ENCODE measurements at regions not wholly inside any gene's neighbourhood (a gene's known extent, or its start where the extent isn't known, plus 50 kb on each side); places are given as distances from the start of the nearest gene placed in this dataset.

DNA sequence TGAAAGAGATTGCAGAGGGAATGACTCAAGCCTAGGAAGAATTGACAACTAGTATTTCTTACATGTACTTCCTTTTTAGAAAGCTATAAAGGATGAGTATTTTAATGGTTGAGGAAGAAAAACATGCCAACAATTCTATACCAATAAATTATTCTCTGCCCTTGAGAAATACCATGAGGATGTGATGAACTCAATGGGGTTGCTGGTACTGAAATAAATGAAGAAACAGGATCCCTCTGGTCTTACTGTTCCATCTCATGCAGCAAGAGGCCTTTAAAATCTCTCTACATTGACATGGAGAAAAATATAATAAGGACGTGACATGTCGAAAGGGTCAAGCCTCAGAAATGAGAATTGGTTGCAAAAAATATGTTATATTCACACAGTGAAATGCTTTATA is 477.3 kb downstream of the GABRG2 start:
- no peak for DNase-seq
- Histone ChIP-seq H4K91ac (ENCODE audit: insufficient read length, low read depth, low read length) (no peak overlapping the region), H3K27ac (ENCODE audit: insufficient read length, low read depth, low read length) (no peak overlapping the region), H2AFZ (ENCODE audit: low read length) (no peak overlapping the region), H2BK15ac (ENCODE audit: low read depth, low read length) (no peak overlapping the region), H2BK12ac (ENCODE audit: insufficient read length, low read depth, low read length) (no peak overlapping the region), H3K27me3 (ENCODE audit: insufficient read depth, low read length) (no peaks in the 10 kb centered on the region), H3K4me1 (ENCODE audit: insufficient read depth, low read length) (no peaks in the 10 kb centered on the region), H3T11ph (ENCODE audit: low read length) (no peak overlapping the region), H2BK5ac (ENCODE audit: insufficient read length, low read length) (no peak overlapping the region), H3K9me3 (ENCODE audit: control insufficient read depth, low read depth, low read length) (no peaks in the 10 kb centered on the region), H3K9ac (ENCODE audit: extremely low read depth, insufficient read length, low read length) (no peak overlapping the region), H2BK120ac (ENCODE audit: low read depth, low read length, poor library complexity, severe bottlenecking) (no peak overlapping the region), H3K4ac (ENCODE audit: low read depth, low read length) (no peak overlapping the region), H3K79me2 (ENCODE audit: insufficient read depth, low read length) (no peaks in the 10 kb centered on the region), H3K23ac (ENCODE audit: insufficient read length, low read depth, low read length) (no peak overlapping the region), H4K20me1 (ENCODE audit: control insufficient read depth, insufficient read depth, insufficient read length) (no peaks in the 10 kb centered on the region), H2AK5ac (ENCODE audit: insufficient read length, low read length) (no peak overlapping the region), H3K14ac (ENCODE audit: insufficient read depth, low read length) (no peak overlapping the region), H4K8ac (replicated peaks; ENCODE audit: insufficient read length, low read depth, low read length) (no peak overlapping the region), H3K4me2 (ENCODE audit: insufficient read depth, insufficient read length, low read length) (no peak overlapping the region), H4K5ac (ENCODE audit: insufficient read length, low read depth, low read length) (no peak overlapping the region), H3K56ac (ENCODE audit: insufficient read length, low read depth, low read length) (no peak overlapping the region), H3K79me1 (ENCODE audit: insufficient read depth, low read depth, low read length, poor library complexity, severe bottlenecking) (no peaks in the 10 kb centered on the region), H3K23me2 (ENCODE audit: insufficient read length, low read depth, low read length, poor library complexity, severe bottlenecking) (no peaks in the 10 kb centered on the region), H2BK20ac (ENCODE audit: low read depth, low read length, poor library complexity, severe bottlenecking) (no peak overlapping the region), H3K18ac (ENCODE audit: insufficient read length, low read depth, low read length) (no peak overlapping the region)
- H3K4me3 Mint-ChIP-seq: no peak overlapping the region
- no peak overlapping the region for H3K27ac Mint-ChIP-seq
- H3K27me3 Mint-ChIP-seq (ENCODE audit: low read depth): no peaks in the 10 kb centered on the region; the same call in 1 of the 2 replicates
- WGBS (ENCODE audit: extremely low coverage, insufficient read length, low lambda C conversion rate): no CpG with 5 or more reads among the region's 2 CpGs
- peaks cover 0 to 6% of the 10 kb centered on the region in 2 experiments; a peak in 3 of 5 replicates for H3K9me3 Mint-ChIP-seq
- H3K4me1 Mint-ChIP-seq: no peaks in the 10 kb centered on the region
- H3K36me3 Mint-ChIP-seq (ENCODE audit: insufficient read depth in 1 of 3, low read depth in 3 of 3): peaks cover 1 to 14% (median 3%) of the 10 kb centered on the region in 3 experiments; a peak in 4 of 7 replicates
- TF ChIP-seq, protein P1, sequence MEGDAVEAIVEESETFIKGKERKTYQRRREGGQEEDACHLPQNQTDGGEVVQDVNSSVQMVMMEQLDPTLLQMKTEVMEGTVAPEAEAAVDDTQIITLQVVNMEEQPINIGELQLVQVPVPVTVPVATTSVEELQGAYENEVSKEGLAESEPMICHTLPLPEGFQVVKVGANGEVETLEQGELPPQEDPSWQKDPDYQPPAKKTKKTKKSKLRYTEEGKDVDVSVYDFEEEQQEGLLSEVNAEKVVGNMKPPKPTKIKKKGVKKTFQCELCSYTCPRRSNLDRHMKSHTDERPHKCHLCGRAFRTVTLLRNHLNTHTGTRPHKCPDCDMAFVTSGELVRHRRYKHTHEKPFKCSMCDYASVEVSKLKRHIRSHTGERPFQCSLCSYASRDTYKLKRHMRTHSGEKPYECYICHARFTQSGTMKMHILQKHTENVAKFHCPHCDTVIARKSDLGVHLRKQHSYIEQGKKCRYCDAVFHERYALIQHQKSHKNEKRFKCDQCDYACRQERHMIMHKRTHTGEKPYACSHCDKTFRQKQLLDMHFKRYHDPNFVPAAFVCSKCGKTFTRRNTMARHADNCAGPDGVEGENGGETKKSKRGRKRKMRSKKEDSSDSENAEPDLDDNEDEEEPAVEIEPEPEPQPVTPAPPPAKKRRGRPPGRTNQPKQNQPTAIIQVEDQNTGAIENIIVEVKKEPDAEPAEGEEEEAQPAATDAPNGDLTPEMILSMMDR (conservative IDR thresholded peaks at IDR 0.05): no peak
